ENCODE measurements at regions not wholly inside any gene's neighbourhood (a gene's known extent, or its start where the extent isn't known, plus 50 kb on each side); places are given as distances from the start of the nearest gene placed in this dataset.
"Not testable (repeated sequence)": the region's sequence is repeated elsewhere in the genome, so short reads cannot be mapped to it uniquely, and the experiment has no call there.

DNA sequence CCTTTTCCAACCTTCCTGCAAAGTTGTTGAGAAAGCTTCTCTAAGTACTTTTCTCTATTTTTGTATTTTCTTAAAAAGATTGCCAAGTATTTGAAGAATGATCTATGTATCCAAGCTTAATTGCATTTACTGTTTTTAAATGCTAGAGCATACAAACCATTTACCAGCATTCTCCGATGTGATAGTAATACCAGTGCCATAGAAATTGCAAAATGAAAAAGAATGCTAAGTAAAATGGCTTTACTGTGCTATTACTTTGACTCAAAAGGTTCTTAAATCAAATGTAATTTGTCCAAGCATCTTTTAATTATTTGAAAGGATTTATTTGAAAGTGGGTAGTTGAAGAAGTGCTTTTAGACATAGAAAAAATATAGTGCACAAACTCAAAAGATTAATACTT lies 1183.2 kb downstream of the RAPGEF2 start:
- in situ Hi-C loops (cut with HindIII; ENCODE audit: low sequenced_read_pairs), result no loop called here

DNA sequence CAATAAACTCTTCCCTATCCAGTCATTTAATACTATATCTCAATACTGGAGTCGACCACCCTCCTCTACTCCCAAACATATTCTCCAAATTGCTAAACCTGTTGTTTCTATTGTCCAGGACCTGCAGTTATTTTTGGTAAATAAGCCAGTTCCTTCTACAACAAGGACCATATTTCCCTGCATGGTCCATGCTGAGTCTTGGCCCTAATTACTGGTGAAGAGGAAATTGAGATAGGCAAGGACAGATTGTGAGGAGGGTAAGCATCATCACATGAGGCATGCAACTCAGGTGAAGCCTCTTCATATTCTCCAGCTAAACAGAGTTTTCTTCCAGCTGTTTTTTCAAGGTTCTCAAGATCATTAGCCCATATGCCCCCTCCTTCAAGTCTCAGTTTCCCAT lies 1193.6 kb downstream of the RAPGEF2 start:
- in situ Hi-C loops (cut with HindIII; ENCODE audit: low sequenced_read_pairs), result loop anchor here (5.0 kb wide), 1 partner anchor 36 kb away; no protein-coding TSS in a partner anchor

DNA sequence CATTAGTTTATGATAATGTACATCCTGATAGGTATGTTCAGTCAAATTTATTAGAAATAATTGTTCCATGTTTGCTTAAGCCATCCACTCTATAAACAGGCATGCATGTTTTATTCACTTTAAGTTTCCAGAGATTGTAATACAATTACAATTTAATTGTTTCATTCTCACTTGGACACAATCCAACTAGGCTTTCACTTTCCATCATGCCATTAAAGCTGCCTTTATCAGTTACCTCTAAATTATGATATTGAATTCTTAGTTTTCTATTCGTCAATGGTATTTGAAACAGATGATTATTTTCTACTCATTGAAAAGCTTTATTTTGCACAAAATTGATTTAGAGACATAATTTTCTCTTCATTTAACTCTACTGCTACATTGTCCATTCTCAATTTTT lies 1196.3 kb downstream of the RAPGEF2 start:
- in situ Hi-C loops (cut with HindIII; ENCODE audit: low sequenced_read_pairs), result loop anchor here (5.0 kb wide), 1 partner anchor 33 kb away; no protein-coding TSS in a partner anchor

DNA sequence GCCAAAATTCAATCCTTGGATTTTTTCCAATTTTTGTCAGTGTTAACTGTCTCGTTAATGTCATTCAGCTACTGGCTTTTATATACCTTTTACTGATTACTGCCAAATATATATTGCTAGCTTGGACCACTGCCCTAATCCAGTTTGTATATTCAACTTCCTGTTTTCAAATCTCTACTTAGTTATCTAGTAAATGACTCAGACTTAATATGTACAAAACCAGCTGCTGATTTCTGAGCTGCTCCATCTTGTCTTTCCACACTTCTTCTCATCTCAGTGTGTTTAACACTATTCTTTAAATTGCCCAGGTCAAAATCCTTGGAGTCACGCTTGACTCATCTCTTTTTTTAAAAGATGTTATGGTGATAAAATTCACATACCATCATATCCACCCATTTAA lies 1196.7 kb downstream of the RAPGEF2 start:
- in situ Hi-C loops (cut with HindIII; ENCODE audit: low sequenced_read_pairs), result loop anchor here (5.0 kb wide), 1 partner anchor 33 kb away; no protein-coding TSS in a partner anchor

DNA sequence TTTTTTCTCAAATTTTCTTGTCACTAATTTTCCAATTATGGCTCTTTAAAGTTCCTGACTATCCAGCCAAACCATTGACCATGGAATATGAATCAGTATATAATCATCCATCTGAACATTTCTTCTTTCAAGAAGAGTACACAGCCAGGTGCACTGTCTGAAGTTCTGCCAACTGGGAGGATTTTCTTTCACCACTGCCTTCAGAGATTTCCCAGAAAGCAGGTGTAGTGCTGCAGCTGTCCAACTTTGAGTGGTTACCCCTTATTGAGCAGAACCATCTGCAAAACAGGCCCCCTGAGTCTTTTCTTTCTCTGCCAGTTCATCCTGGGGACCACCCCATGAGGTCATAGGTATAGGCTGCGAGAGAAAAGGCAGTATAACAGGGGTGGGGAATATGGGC lies 1213.2 kb downstream of the RAPGEF2 start:
- in situ Hi-C loops (cut with HindIII; ENCODE audit: low sequenced_read_pairs), result no loop called here

DNA sequence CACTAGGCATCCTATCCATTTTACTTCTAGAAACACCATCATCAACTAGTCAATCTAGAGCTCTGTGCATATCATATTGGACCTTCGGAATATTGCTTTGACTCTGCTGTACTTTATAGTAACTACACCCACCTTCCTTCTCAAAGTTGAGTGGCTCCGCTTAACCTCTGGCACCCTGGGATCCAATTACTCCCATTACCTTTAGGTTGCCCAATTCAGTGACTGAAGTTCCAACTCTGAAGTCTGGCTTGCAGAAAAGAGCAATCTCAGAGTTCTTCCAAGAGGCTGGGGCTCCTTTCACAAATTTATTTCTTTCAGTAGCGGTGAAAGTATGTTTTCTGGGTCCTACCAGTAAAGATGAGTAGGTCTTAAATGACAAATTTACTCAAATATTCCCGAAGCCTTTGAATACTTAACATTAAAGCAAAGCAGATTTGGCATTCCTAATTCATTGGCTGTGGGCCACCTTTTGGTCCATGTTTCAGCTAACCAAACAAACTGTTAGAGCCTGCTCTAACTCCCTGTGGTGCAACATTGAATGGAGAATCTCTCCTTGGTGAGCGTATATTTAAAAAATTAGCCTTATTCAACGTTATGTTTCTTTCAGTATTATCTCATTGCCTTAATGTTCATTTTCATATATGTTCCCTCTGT lies 1215.8 kb downstream of the RAPGEF2 start:
- in situ Hi-C loops (cut with HindIII; ENCODE audit: low sequenced_read_pairs), result no loop called here

DNA sequence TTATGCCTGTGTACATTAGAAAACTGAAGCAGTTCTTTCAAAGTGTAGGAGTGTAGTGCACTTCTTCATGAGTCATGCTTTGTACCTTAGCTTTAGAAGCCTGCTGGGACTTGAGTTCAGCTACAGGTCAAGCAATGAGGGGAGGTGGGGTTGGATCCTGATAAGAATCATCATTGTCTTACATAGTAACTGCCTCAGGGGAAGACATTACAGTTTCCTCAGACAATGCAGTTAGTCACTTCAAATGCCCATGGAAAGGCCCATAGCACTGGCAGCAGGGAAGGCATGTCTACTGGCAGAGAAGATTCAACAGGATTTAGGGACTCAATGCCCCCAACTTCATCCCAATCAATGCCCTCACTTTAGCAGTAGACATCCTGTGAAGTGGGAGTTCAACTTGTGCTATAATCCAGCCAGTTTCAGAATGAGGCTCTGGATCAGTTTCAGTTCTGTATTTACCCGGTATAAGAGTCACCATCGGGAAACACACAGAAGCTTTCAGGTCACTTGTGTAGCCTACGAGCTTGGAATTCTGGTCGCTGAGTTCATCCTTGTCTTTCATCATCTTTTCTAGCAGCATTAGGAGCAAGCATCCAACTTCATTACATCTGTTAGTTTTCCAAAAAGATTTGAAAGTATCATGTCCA lies 1216.5 kb downstream of the RAPGEF2 start:
- in situ Hi-C loops (cut with HindIII; ENCODE audit: low sequenced_read_pairs), result no loop called here

DNA sequence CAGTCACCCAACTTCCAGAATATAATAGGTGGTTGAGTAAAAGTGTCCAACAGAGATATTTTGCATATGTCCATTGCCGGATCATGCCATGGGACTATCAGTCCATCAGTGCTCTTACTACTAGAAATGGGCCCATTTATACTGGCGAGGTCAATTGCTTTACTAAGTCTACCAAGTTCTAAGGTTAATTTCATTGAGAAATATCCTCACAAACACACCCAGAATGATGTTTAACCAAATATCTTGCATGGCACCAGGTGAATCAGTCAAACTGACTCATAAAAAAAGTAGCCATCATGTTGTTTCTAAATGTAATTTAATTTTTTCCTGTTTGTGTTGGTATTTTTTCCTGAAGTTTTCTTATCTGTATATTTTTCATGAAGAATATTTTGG lies 1217.0 kb downstream of the RAPGEF2 start:
- in situ Hi-C loops (cut with HindIII; ENCODE audit: low sequenced_read_pairs), result no loop called here

DNA sequence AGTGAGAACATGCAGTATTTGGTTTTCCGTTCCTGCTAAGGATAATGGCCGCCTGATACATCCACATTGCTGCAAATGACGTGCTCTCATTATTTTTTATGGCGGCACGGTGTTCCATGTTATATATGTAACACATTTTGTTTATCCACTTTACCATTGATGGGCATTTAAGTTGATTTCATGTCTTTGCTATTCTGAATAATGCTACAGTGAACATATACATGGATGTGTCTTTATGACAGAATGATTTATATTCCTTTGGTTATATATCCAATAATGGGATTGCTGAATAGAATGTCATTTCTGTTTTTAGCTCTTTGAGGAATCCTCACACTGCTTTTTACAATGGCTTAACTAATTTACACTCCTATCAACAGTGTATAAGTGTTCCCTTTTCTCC lies 1223.2 kb downstream of the RAPGEF2 start:
- in situ Hi-C loops (cut with HindIII; ENCODE audit: low sequenced_read_pairs), result no loop called here

DNA sequence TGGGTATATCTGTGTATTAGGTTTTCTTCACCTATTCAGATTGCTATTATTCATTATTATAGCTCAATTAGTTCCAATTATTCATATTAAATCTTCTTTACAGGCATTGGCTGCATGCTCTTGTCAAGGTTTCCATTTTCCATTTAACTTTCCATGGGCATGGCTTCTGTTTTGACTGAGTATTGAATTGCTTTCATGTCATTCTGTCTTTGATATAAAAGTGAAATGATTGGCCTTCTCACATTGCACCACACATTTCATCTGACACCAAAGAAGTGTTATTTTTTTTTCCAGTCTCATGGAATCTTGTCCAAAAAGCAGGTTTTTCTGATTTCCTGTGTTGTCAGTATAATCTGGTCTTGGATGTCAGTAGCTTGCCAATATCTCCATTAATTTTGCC lies 1244.3 kb downstream of the RAPGEF2 start:
- in situ Hi-C loops (cut with HindIII; ENCODE audit: low sequenced_read_pairs), result no loop called here

DNA sequence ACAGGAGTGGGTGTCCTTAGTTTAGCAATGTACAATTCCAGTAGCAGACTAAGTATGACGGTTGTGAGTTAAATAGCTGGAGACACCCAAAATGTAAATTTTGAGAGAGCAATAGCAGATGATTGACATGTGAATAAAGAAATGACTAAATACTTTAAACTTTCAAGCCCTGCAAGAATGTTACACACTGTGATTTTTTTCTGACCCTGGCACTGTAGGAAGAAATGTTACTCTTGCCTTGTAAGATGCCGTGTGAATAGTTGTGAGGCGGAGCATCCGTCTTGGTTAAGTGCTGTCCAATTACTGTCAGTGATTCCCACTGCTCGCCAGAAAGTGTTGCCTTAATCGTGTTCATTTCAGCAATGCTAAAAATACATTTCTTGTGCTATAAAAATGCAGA lies 1248.1 kb downstream of the RAPGEF2 start:
- in situ Hi-C loops (cut with HindIII; ENCODE audit: low sequenced_read_pairs), result no loop called here

DNA sequence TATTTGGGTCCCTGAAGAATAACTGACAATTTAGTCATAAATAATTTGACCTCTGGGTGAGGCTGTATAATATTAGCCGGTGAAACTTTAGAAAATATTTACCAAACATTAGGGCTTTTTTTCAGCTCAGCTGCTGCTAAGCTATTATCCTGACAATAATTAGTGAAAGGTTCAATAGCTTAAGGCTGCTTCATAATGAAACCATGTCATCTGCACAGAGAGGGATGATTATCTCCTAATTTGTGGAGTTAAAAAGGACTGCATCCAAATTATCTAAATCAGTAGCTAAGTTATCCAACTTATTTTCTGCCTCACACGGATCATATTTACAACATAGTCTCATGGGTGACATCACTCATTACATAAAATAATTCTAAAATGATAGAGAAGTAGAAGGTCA lies 1249.8 kb downstream of the RAPGEF2 start:
- in situ Hi-C loops (cut with HindIII; ENCODE audit: low sequenced_read_pairs), result no loop called here

DNA sequence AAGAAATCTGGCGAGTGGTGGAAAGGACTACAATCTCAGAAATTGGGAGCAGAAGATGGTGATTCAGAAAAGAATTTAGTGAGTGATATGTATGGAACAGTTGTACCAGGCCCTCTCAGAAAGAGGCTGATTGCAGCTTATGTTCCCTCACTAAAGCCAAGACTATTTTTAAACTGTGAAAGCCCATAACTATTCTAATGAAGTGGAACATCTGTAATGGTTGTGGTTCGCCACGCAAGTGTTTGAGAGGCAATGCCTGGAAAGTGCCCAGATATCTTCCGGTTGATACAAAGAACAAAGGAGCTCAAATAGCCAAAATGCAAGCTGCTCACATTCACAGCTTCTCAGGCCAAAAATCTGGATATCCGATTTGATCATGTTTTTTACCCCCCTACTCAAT lies 1250.7 kb downstream of the RAPGEF2 start:
- in situ Hi-C loops (cut with HindIII; ENCODE audit: low sequenced_read_pairs), result no loop called here

DNA sequence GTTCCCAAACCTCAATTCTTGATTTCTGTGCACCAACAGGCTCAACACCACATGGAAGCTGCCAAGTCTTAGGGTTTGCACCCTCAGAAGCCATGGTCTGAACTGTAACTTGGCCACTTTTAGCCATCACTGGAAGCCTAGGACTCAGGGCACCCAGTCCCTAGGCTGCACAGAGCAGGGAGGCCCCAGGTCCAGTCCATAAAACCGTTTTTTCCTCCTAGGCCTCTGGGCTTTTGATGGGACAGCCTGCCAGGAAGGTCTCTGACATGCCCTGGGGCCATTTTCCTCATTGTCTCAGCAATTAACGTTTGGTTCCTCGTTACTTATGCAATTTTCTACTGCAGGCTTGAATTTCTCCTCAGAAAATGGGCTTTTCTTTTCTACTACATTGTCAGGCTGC lies 1259.6 kb downstream of the RAPGEF2 start:
- in situ Hi-C loops (cut with HindIII; ENCODE audit: low sequenced_read_pairs), result no loop called here

DNA sequence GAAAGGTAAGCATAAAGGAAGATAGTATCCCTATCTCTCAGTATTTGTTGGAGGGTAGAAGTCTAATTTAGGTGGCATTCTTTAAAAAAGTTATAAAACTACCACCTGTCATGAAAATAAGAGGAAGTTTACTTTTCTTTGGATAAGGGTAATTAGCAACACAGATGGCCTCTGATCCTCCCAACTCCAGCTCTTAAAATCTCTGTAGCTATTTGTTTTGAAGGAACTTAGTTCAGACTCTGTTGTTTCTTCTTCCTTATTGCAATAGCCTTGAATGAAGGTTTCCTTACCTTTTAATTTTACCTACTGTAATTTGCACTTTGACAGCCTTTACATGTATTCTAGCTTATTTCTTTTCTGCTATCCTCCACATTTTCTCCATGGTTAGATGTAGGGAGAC lies 1261.3 kb downstream of the RAPGEF2 start:
- in situ Hi-C loops (cut with HindIII; ENCODE audit: low sequenced_read_pairs), result no loop called here

DNA sequence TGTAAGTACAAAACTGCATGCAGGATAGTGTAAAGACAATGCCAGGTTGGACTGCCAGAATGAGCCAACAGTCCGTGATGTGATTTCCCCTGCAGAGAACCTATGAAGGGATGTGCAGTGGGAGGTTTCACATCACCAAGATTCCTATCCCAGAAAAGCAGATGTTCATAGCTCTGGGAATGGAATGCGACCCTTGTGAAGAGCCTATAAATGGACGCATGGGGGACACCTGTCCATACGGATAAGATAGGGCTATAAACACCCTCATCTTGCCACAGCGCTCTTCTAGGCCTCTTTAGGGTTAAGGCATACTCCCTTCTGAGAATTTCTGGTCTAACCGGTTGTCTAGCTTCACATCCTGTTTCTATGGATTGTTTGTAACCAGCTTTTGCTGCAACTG lies 1261.8 kb downstream of the RAPGEF2 start:
- in situ Hi-C loops (cut with HindIII; ENCODE audit: low sequenced_read_pairs), result not testable (repeated sequence)

DNA sequence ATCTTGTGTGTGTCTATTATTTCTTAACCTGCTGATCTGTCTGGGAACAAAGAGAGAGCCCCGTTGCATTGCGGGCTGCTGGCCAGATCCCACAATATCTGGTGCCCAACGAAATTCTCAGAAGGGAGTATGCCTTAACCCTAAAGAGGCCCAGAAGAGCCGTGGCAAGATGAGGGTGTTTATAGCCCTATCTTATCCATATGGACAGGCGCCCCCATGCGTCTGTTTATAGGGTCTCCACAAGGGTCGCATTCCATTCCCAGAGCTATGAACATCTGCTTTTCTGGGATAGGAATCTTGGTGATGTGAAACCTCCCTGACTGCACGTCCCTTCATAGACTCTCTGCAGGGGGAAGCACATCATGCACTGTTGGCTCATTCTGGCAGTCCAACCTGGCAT lies 1262.5 kb downstream of the RAPGEF2 start:
- in situ Hi-C loops (cut with HindIII; ENCODE audit: low sequenced_read_pairs), result not testable (repeated sequence)

DNA sequence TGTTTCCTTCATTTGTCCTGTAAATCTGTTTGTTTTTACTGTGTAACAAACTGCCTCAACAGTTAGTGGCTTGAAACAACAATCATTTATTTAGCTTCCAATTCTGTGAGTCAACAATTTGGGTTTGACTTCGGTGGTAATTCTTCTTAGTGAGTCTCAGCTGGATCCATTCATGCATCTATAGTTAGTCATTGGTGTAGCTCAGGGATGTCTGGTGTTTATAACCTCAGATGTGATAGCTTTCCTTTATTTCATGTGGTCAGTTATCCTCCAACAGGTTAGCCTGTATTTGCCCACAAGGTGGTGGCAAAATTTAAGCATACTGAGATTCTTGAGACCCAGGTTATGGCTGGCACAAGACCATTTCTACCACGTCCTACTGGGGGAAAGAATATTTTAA lies 1267.2 kb downstream of the RAPGEF2 start:
- in situ Hi-C loops (cut with HindIII; ENCODE audit: low sequenced_read_pairs), result no loop called here

DNA sequence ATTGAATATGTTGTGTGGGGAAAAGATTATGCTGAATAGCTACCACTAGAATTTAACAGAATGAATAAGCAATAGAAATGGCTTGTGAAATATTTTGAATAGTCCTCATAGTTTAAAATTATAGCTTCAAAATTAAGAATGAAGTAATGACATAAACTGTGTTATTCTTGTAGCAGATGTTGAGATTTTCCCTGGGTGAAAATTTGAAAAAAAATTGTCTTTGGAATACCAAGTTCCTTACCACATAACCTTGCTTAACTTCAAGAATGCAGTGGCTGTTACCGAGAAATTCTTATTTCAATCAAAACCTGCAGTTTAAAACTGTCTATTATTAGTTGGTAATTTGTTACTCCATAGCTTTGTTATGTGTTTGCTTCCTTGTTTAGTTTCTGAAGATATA lies 1268.6 kb downstream of the RAPGEF2 start:
- in situ Hi-C loops (cut with HindIII; ENCODE audit: low sequenced_read_pairs), result no loop called here

DNA sequence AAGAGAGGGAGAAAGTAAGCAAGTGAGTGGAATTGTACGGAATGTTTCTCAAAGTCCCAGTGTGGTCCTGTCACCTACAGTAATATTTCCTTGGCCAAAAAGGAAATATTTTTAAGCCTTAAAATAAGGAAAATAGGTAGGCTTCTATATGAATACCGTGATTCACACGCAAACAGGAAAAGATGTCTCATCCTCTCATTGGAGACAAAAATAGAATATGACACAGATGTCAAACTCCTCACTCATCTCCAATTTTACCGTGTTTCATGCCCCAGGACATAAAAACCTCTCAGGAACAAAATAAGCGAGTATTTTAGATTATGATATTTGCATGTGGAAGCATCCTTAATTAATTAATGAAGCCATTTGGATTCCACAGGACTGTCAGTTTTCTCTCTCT lies 1269.5 kb downstream of the RAPGEF2 start:
- in situ Hi-C loops (cut with HindIII; ENCODE audit: low sequenced_read_pairs), result no loop called here

DNA sequence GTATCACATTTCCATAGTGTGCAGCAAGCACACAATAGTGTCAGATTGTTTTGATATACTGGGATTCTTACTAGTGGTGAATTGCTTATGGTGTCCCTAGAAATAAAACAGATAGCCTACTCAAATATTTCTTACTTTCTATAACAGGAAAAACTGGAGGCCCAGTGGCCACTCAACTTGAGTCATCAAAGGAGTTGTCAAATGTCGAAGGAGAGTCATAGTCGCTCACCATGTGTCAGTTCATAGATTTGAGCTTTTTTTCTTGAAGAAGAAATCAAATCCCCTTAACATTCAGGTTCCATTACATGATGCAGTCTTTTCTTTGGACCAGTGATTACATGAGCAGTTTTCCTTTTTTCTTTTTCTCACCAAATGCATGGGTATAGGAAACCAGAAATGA lies 1271.0 kb downstream of the RAPGEF2 start:
- in situ Hi-C loops (cut with HindIII; ENCODE audit: low sequenced_read_pairs), result no loop called here

DNA sequence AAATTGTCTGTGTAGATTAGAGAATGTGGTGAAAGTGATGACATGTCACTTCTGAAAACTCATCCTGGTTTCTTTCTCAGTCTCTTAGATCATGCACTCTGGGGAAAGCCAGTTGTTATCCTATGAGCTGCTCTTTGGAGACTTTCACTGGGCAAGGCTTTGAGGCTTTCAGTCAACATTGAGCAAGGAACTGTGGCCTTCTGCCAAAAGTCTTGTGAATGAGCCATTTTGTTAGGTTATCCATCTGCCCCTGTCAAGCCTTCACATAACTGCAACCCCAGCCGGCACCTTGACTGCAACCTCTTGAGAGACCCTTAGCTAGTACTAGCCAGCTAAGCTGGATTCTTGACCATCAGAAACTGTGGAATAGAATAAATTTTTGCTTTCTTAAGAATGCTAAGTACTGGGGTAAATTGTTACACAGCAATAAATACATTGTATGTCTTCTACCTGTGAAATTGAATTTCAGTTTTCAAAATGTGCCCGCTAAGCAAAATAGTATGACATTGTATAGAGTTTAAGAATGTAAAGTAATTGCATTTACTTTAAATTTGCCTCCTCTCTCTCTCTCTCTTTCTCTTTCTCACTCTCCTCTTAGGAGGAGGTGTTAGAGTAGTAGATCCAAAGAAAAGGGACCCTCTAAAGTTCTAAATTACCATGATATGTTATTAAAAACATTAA lies 1273.0 kb downstream of the RAPGEF2 start:
- in situ Hi-C loops (cut with HindIII; ENCODE audit: low sequenced_read_pairs), result no loop called here

All from DLD1 (cell line).